GM12878 (cell line): ENCODE measurements at regions not wholly inside any gene's neighbourhood (a gene's known extent, or its start where the extent isn't known, plus 50 kb on each side); places are given as distances from the start of the nearest gene placed in this dataset.

Experiments used
- ATAC-seq: fragments of 200-7000 bp; cut with Tn5 transposase; 3 replicates; pipeline ENCODE4 v1.9.1; 2020; ENCODE audit warnings: mild to moderate bottlenecking, moderate library complexity
- BruUV-seq: library from RNA; stranded (reverse); fragments of 400-500 nt; replicated peaks from 2 replicates; lab custom pipeline; 2021; lab: Mats Ljungman, UMichigan
- CTCF ChIA-PET: fragments of 300-600 bp; sonication (Branson Sonifier 250); formaldehyde crosslinking; extraction: SDS; loops from one replicate; lab custom pipeline; 2021; ENCODE audit warnings: inconsistent platforms; lab: Yijun Ruan, JAX
- POLR2A ChIA-PET: fragments of 350-600 bp; formaldehyde crosslinking; extraction: SDS; loops from one replicate; lab custom pipeline; 2021; ENCODE audit warnings: inconsistent platforms; lab: Charles Lee
- RAD21 ChIA-PET: fragments of 300-600 bp; sonication (Branson Sonifier 250); formaldehyde crosslinking; loops from one replicate; lab custom pipeline; 2023; ENCODE audit warnings: antibody characterized with exemption; ENCODE audit not compliant: unreplicated experiment; lab: Charles Lee
- SMC1A ChIA-PET: fragments of 300-600 bp; sonication (Branson Sonifier 250); formaldehyde crosslinking; loops from one replicate; lab custom pipeline; 2023; ENCODE audit not compliant: unreplicated experiment, uncharacterized antibody; lab: Charles Lee
- DNase-seq: peaks from one replicate; pipeline ENCODE4 v3.0.0-alpha.2; 2011; ENCODE audit warnings: low read depth, low spot score
- FAIRE-seq: peaks from 3 replicates; lab custom pipeline; 2011; peaks lifted over from hg19 to GRCh38; lab: Jason Lieb, UNC
- H2AFZ ChIP-seq: 2 replicates; pipeline ENCODE4 v1.6.0; 2011; ENCODE audit warnings: low read depth, low read length, control low read depth; ENCODE audit not compliant: control insufficient read depth
- H3K27ac ChIP-seq: 2 replicates; pipeline ENCODE4 v1.5.1; 2011; ENCODE audit warnings: control low read depth; ENCODE audit not compliant: control insufficient read depth, insufficient read depth
- H3K27me3 ChIP-seq, 2 experiments: replicated peaks in 1 of 2; 2 replicates each; pipeline versions ENCODE4 v1.6.0 to v1.6.1; 2011; ENCODE audit warnings: low read length in 1 of 2; ENCODE audit not compliant: control insufficient read depth in 2 of 2, insufficient read depth in 2 of 2
- H3K36me3 ChIP-seq, 2 experiments: 2 replicates each; pipeline ENCODE4 v1.5.1; 2011; ENCODE audit warnings: low read length in 1 of 2; ENCODE audit not compliant: control insufficient read depth in 2 of 2, insufficient read depth in 2 of 2
- H3K4me1 ChIP-seq: 2 replicates; pipeline ENCODE4 v1.6.1; 2011; ENCODE audit warnings: mild to moderate bottlenecking, low read length, moderate library complexity, mixed read lengths; ENCODE audit not compliant: control insufficient read depth, insufficient read depth
- H3K4me2 ChIP-seq: 2 replicates; pipeline ENCODE4 v1.6.0; 2011; ENCODE audit warnings: control low read depth; ENCODE audit not compliant: control insufficient read depth, insufficient read depth
- H3K4me3 ChIP-seq: fragments of 200-600 bp; sonication (generic); 2 replicates; pipeline ENCODE4 v1.5.1; 2016
- H3K79me2 ChIP-seq: 2 replicates; pipeline ENCODE4 v1.6.0; 2011; ENCODE audit warnings: low read length; ENCODE audit not compliant: control insufficient read depth, insufficient read depth
- H3K9ac ChIP-seq: 2 replicates; pipeline ENCODE4 v1.8.0; 2011; ENCODE audit warnings: low read length, control low read depth, mixed read lengths; ENCODE audit not compliant: control insufficient read depth, insufficient read depth
- H3K9me3 ChIP-seq: replicated peaks from 3 replicates; pipeline ENCODE4 v1.5.1; 2011; ENCODE audit warnings: mild to moderate bottlenecking, low read length; ENCODE audit not compliant: control insufficient read depth, insufficient read depth
- H4K20me1 ChIP-seq: 2 replicates; pipeline ENCODE4 v1.6.0; 2011; ENCODE audit not compliant: control insufficient read depth, insufficient read depth
- HDGF ChIP-seq: fragments of 450-650 bp; IDR thresholded peaks from 2 replicates; pipeline ENCODE4 v1.6.1; 2016; ENCODE audit warnings: antibody characterized with exemption
- IKZF2 ChIP-seq, 2 experiments: fragments of 450-650 bp; IDR thresholded peaks; 2 replicates each; pipeline ENCODE4 v1.6.1; 2017; ENCODE audit warnings: mild to moderate bottlenecking in 2 of 2, moderate library complexity in 2 of 2
- MEF2A ChIP-seq: IDR thresholded peaks from 2 replicates; pipeline ENCODE4 v1.6.1; 2011; ENCODE audit warnings: low read depth, mild to moderate bottlenecking, low read length, moderate library complexity; ENCODE audit not compliant: insufficient read depth
- MLLT1 ChIP-seq: fragments of 450-650 bp; IDR thresholded peaks from 2 replicates; pipeline ENCODE4 v1.6.1; 2016; ENCODE audit warnings: mild to moderate bottlenecking
- NBN ChIP-seq: fragments of 450-650 bp; IDR thresholded peaks from 2 replicates; pipeline ENCODE4 v1.6.1; 2016
- PKNOX1 ChIP-seq: fragments of 450-650 bp; IDR thresholded peaks from 2 replicates; pipeline ENCODE4 v1.6.1; 2016; ENCODE audit warnings: mild to moderate bottlenecking
- POLR2AphosphoS5 ChIP-seq: IDR thresholded peaks from 2 replicates; pipeline ENCODE4 v1.6.1; 2011; ENCODE audit warnings: mild to moderate bottlenecking, low read length, inconsistent platforms
- POU2F2 ChIP-seq: IDR thresholded peaks from 3 replicates; pipeline ENCODE4 v1.6.1; 2011; ENCODE audit warnings: low read depth, mild to moderate bottlenecking, low read length, borderline replicate concordance
- SUZ12 ChIP-seq: fragments of 200-600 bp; sonication (generic); IDR thresholded peaks from one replicate; pipeline ENCODE4 v1.6.1; 2018; ENCODE audit warnings: antibody characterized with exemption, mild to moderate bottlenecking; ENCODE audit not compliant: unreplicated experiment
- WGBS: methylation state at CpG from one replicate; pipeline ENCODE4 v1.1.6; 2016; ENCODE audit warnings: low lambda C conversion rate; ENCODE audit not compliant: insufficient replicate concordance, insufficient coverage; ENCODE audit errors: missing lambda C conversion rate; 5-methylcytosine and 5-hydroxymethylcytosine counted together
- in situ Hi-C: fragments of 300-500 bp; cut with MboI; formaldehyde crosslinking; loops from 9 replicates; pipeline ENCODE4 v1.14.3; 2018; ENCODE audit warnings: mixed read lengths
- intact Hi-C: fragments of 100-400 bp; cut with micrococcal nuclease; formaldehyde crosslinking; loops from one replicate; pipeline ENCODE4 v1.14.2; 2022; ENCODE audit not compliant: unreplicated experiment

- H3K4me2 ChIP-seq: peak overlapping the region; percentile 47
- ChIA-PET SMC1A (interaction anchor here (1.5 to 7.3 kb wide), 7 partner anchors 20 to 35 kb away, joined by 3 to 231 read pairs (median 24); no protein-coding TSS in a partner anchor), CTCF (interaction anchor here (0.9 to 1.6 kb wide), 4 partner anchors 34 to 37 kb away, joined by 3 to 8 read pairs (median 4); no protein-coding TSS in a partner anchor), POLR2A (interaction anchor here (1.4 to 6.6 kb wide), 5 partner anchors 22 to 33 kb away, joined by 3 to 146 read pairs (median 10); no protein-coding TSS in a partner anchor), RAD21 (interaction anchor here (1.9 to 6.6 kb wide), 5 partner anchors 20 to 34 kb away, joined by 12 to 189 read pairs (median 51); no protein-coding TSS in a partner anchor)
- 0 out of 4 replicates have a peak, but pooled peaks cover 0 to 3% of the 10 kb centered on the region in 2 experiments for H3K36me3 ChIP-seq
- H3K27ac ChIP-seq: peak overlapping the region; percentile 59
- in situ Hi-C loops: no loop called here
- ATAC-seq (no peak), DNase-seq (no peak), FAIRE-seq (no peak)
- H3K27me3 ChIP-seq: no peaks in the 10 kb centered on the region
- H3K9ac ChIP-seq: no peak overlapping the region
- BruUV-seq: no TSS peak
- H2AFZ ChIP-seq: no peak overlapping the region
- peaks cover 38% of the 10 kb centered on the region for H3K79me2 ChIP-seq
- no peak for TF ChIP-seq MEF2A
- TF ChIP-seq HDGF: peak; percentile 94
- peak; percentile 90 for TF ChIP-seq MLLT1
- 0 out of 3 replicates have a peak, but pooled peaks have one; percentile 3 for TF ChIP-seq POU2F2
- peak; percentile 45; the same call in 1 of the 2 replicates for TF ChIP-seq POLR2AphosphoS5
- TF ChIP-seq NBN: 0 out of 2 replicates have a peak, but pooled peaks have one; percentile 45
- no peak for TF ChIP-seq SUZ12
- TF ChIP-seq IKZF2 (IDR thresholded peaks at IDR 0.05): 0 out of 4 replicates have a peak, but pooled peaks have one; percentile 4 to 22
- no peak for TF ChIP-seq PKNOX1
- intact Hi-C loops: loop anchor here (5.0 kb wide), 1 partner anchor 48 kb away; no protein-coding TSS in a partner anchor
- 85% methylated on average over 6 of the region's 6 CpGs for WGBS
- peaks cover 33% of the 10 kb centered on the region for H3K4me1 ChIP-seq
- H3K4me3 ChIP-seq: no peak overlapping the region
- H3K9me3 ChIP-seq: no peaks in the 10 kb centered on the region
- H4K20me1 ChIP-seq: no peaks in the 10 kb centered on the region
These were observed 59.7 kb upstream of the CLDN14 start for GRCh38 chr21:36539434-36540150.
